ENCODE measurements at regions not wholly inside any gene's neighbourhood (a gene's known extent, or its start where the extent isn't known, plus 50 kb on each side); places are given as distances from the start of the nearest gene placed in this dataset.

DNA sequence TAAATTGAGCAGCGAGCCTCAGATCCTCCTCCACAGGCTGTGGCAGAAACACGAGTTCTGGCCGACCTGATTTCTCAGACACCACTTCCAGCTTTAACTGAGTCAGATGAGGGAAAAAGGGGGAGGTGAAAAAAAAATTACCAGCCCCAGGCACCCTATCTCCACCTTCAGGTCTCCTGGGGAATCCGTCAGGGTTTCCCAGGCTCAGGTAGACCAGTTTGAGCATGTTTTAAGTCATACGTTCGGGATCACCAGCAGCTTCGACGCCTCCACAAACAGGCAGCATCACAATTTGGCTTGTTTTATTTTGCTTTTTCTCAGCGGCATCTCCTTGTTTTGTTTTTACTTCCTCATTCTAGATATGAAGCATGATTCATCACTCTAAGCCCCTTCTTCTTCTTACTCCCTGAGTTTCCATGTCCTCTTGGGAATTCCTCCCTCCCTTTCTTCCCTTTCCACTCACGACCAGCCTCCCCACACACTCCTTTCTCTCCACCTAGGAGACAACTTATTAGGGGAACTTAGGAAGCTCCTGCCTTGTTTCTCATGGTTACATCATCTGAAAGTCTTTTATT is 190.1 kb downstream of the ZNF621 start:
- H3K27me3 Mint-ChIP-seq, result peaks cover 4% of the 10 kb centered on the region
- H3K27ac Mint-ChIP-seq, result no peak overlapping the region
- H3K9me3 Mint-ChIP-seq, result no peaks in the 10 kb centered on the region
- no peak for DNase-seq (ENCODE audit: extremely low spot score, unreplicated experiment)
- peaks cover 3% of the 10 kb centered on the region for H3K36me3 Mint-ChIP-seq
- TF ChIP-seq, protein P1, sequence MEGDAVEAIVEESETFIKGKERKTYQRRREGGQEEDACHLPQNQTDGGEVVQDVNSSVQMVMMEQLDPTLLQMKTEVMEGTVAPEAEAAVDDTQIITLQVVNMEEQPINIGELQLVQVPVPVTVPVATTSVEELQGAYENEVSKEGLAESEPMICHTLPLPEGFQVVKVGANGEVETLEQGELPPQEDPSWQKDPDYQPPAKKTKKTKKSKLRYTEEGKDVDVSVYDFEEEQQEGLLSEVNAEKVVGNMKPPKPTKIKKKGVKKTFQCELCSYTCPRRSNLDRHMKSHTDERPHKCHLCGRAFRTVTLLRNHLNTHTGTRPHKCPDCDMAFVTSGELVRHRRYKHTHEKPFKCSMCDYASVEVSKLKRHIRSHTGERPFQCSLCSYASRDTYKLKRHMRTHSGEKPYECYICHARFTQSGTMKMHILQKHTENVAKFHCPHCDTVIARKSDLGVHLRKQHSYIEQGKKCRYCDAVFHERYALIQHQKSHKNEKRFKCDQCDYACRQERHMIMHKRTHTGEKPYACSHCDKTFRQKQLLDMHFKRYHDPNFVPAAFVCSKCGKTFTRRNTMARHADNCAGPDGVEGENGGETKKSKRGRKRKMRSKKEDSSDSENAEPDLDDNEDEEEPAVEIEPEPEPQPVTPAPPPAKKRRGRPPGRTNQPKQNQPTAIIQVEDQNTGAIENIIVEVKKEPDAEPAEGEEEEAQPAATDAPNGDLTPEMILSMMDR (conservative IDR thresholded peaks at IDR 0.05), result no peak
- no peak overlapping the region for H3K4me3 Mint-ChIP-seq
- H3K4me1 Mint-ChIP-seq (ENCODE audit: unreplicated experiment), result peaks cover 3% of the 10 kb centered on the region

DNA sequence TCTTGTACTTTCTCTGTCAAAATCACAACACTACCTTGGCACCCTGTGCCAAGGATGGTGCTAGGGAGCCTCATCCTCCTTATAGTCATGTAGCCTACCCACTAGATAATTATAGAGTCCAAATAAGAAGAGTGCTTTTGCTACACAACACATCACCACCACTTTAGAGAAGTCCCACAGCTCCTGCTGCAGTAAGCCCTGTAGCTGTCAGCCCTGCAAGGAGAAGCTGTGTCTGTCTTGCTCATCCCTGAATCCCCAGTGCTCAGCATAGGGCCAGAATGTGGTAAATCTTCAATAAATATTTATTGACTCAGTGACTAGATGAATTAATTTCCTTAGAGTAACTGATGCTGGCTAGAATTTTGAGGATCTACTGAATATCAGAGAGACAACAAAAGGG is 190.8 kb downstream of the ZNF621 start:
- DNase-seq (ENCODE audit: extremely low spot score, unreplicated experiment), result no peak

DNA sequence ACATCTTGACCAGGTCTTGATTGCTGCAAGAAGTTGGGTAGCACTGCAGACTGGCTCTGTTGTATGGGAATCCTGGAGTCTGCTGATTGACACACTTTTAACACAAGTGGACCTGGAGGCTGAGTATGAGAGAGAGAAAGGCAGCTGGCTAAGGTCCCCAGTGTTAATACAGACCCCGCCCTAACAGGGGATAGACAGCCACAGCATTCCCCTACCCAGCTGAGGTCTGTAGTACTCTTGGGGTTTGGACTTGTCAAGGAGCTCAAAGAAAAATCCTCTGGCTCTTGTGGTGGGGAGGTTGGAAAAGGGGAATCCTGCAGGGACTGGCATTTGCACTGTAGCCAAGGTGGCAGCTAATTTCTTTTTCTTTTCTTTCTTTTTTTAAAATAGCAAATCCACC is 192.7 kb downstream of the ZNF621 start:
- TF ChIP-seq, protein P1 (conservative IDR thresholded peaks at IDR 0.05), result no peak
- Mint-ChIP-seq H3K4me3 (no peak overlapping the region), H3K4me1 (ENCODE audit: unreplicated experiment) (peaks cover 13% of the 10 kb centered on the region), H3K27me3 (peaks cover 4% of the 10 kb centered on the region), H3K9me3 (no peaks in the 10 kb centered on the region), H3K27ac (no peak overlapping the region), H3K36me3 (peaks cover 3% of the 10 kb centered on the region)
- DNase-seq (ENCODE audit: extremely low spot score, unreplicated experiment), result no peak

More for the DNA sequence above, 190.8 kb downstream of the ZNF621 start:
- Mint-ChIP-seq H3K27ac (no peak overlapping the region), H3K4me3 (no peak overlapping the region), H3K27me3 (peaks cover 4% of the 10 kb centered on the region), H3K9me3 (no peaks in the 10 kb centered on the region), H3K36me3 (peaks cover 3% of the 10 kb centered on the region), H3K4me1 (ENCODE audit: unreplicated experiment) (peaks cover 9% of the 10 kb centered on the region)
- TF ChIP-seq, protein P1 (conservative IDR thresholded peaks at IDR 0.05), result no peak

DNA sequence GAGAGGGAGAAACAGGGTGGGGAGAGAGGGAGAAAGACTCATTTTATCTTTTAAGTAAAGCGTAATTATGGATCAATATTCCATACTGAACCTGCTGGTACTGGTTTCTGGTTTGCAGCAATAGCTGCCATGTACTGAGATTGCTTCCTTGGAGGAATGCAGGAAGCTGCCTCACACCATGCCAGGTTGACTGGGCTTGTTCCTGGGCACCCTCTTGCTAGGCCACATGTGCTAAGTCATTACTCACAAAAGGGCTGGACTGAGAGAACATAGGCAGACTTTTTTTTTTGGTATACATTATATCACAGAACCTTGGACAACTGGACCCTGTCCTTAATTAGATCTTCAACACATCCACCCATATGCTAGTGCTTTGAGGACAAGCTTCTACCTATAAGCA is 193.4 kb downstream of the ZNF621 start:
- Mint-ChIP-seq H3K27me3 (peaks cover 4% of the 10 kb centered on the region), H3K27ac (no peak overlapping the region), H3K36me3 (peaks cover 3% of the 10 kb centered on the region), H3K4me3 (no peak overlapping the region), H3K9me3 (no peaks in the 10 kb centered on the region), H3K4me1 (ENCODE audit: unreplicated experiment) (peaks cover 13% of the 10 kb centered on the region)
- TF ChIP-seq, protein P1 (conservative IDR thresholded peaks at IDR 0.05), result no peak
- no peak for DNase-seq (ENCODE audit: extremely low spot score, unreplicated experiment)

DNA sequence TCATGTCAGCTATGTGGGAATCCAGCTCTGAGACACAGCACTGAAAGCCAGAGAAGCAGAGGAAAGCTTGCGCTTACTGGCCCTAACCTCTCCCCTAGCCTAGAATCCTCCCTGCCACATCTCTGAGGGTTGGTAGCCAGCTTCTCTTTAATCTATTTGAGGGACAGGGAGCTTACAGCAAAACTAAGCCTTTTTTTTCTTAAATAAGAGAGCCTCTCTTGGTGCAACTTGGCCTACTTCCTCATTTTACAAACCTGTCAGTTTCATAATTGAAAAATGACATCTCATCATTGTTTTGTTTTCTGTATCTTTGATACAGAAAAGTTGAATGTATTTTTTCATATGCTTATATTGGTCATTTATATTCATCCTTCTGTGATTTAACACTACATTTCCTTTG is 193.9 kb downstream of the ZNF621 start:
- H3K36me3 Mint-ChIP-seq, result peaks cover 3% of the 10 kb centered on the region

More for the DNA sequence above, 193.9 kb downstream of the ZNF621 start:
- DNase-seq (ENCODE audit: extremely low spot score, unreplicated experiment), result no peak
- Mint-ChIP-seq H3K4me3 (no peak overlapping the region), H3K27ac (no peak overlapping the region), H3K4me1 (ENCODE audit: unreplicated experiment) (peaks cover 13% of the 10 kb centered on the region), H3K27me3 (peaks cover 4% of the 10 kb centered on the region), H3K9me3 (no peaks in the 10 kb centered on the region)
- TF ChIP-seq, protein P1 (conservative IDR thresholded peaks at IDR 0.05), result no peak

All from type B pancreatic cell (in vitro differentiated cells).